GM18499 (cell line): ENCODE measurements at regions not wholly inside any gene's neighbourhood (a gene's known extent, or its start where the extent isn't known, plus 50 kb on each side); places are given as distances from the start of the nearest gene placed in this dataset.
"Not testable (repeated sequence)": the region's sequence is repeated elsewhere in the genome, so short reads cannot be mapped to it uniquely, and the experiment has no call there.

Experiments
- ATAC-seq: cut with Tn5 transposase; IDR thresholded peaks from one replicate; pipeline ENCODE4 v1.9.1; 2021; ENCODE audit warnings: moderate number of reproducible peaks; ENCODE audit not compliant: insufficient read depth, unreplicated experiment

DNA sequence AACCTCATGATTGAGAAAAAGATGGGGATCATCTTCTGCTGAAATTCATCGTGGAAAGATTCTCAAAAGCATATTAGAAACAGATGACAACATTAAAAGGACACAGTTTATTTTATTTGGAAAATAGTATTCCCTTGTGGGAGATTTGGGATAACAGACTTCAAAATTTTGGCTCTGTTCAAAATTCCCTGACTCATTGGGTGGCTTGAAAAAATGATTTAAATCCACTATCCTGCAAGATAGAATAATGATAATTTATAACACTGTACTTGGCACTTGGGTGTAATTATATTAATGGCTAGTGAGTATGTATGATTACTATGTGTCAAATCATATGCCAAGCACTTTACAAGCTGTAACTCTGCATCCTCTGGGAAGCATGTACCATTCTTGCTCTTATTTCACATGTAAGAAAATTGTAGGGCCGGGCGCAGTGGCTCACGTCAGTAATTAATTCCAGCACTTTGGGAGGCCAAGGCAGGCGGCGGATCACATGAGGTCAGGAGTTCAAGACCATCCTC is 128.8 kb downstream of the LMNTD1 start:
- ATAC-seq: no peak

DNA sequence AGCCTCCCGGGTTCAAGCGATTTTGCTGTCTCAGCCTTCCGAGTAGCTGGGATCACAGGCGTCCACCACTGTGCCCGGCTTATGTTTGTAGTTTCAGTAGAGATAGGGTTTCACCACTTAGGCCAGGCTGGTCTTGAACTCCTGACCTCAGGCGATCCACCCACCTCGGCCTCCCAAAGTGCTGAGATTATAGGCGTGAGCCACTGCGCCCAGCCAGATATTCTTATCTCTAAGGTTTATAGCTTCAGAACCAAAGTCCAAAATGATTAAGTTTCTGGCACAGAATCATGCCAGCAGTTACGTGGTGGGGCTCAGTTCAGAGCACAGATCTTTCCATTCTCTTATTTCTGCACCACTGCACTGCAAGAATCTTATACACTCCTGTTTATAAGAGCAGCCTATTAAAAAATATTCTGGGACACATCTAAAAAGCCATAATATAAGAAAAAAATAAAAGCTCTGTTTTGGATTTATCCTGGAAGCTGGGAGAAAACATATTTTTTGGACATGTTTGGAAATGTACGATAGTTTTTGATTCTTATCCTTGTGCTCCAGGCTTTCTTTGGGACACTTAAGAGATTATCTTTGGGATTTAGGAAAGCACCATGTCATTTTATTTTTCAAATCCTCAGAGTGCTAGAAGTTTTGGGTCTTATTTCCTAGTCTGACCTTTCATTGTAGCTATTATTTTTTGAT is 129.6 kb downstream of the LMNTD1 start:
- ATAC-seq: no peak

- ATAC-seq: no peak
Measured at GRCh38 chr12:25422241-25422640, 130.8 kb downstream of the LMNTD1 start.

DNA sequence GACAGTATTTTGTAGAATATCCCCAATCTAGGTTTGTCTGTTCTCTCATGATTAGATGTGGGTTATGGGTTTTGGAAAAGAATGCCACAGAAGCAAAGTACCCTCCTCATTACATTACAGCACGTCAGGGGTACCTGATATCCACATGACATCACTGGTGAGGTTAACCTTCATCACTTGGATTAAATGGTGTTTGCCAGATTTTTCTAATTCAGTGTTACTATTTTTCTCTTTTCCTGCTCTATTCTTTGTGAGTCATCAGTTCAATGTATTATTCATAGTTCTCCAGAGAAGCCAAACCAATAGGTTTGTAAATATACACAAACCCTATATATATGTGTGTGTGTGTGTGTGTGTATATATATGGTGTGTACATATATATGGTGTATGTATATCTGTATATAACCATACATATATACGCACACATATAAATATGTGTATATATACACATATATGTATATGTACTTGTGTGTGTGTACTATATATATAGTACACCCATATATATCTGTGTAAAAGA is 131.4 kb downstream of the LMNTD1 start:
- ATAC-seq: no peak

- no peak for ATAC-seq
Measured at GRCh38 chr12:25420116-25420515, 133.0 kb downstream of the LMNTD1 start.

DNA sequence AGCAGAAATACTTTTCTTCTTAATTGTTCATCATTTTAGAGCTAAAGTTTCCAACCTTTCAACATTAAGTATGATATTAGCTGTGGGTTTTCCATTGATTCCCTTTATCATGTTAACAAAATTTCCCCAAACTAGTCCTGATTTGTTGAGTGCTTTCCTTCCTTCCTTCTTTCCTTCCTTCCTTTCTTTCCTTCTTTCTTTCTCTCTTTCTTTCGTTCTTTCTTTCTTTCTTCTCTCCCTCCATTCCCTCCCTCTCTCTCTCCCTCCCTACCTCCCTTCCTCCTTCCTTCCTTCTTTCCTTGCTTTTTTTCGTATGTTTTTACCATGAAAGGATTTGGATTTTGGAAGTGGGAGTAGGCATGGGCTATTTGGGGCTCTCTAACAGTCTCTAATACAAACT is 133.5 kb downstream of the LMNTD1 start:
- no peak for ATAC-seq

- no peak for ATAC-seq
Measured at GRCh38 chr12:25417071-25417470, 136.0 kb downstream of the LMNTD1 start.

- no peak for ATAC-seq
Measured at GRCh38 chr12:25416516-25416915, 136.6 kb downstream of the LMNTD1 start.

GRCh38 chr12:25415004-25415403 is 138.1 kb downstream of the LMNTD1 start:
- ATAC-seq: no peak

DNA sequence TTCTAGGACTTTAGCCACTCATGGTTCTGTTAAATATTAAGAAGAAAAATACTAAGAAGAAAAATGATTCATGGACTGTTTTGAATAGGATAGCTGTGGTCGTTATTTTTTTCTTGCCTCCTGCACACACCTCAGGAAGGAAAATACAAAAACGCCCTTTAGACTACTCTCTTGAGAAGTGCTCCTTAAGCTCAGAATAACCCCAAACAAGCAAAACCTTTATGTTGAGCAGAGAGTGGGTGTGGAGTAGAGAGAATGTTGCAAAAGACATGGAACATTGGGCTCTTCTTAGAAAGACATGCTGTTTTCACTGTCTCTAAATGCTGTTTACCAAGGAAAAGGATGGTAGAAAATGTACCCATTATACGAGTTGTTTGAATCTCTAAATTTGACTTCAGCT is 140.3 kb downstream of the LMNTD1 start:
- ATAC-seq: no peak

GRCh38 chr12:25404955-25405354 is 148.1 kb downstream of the LMNTD1 start:
- no peak for ATAC-seq

- ATAC-seq: no peak
Measured at GRCh38 chr12:25401547-25402345, 151.0 kb upstream of the KRAS start.

- no peak for ATAC-seq
Measured at GRCh38 chr12:25397001-25397400, 146.3 kb upstream of the KRAS start.

DNA sequence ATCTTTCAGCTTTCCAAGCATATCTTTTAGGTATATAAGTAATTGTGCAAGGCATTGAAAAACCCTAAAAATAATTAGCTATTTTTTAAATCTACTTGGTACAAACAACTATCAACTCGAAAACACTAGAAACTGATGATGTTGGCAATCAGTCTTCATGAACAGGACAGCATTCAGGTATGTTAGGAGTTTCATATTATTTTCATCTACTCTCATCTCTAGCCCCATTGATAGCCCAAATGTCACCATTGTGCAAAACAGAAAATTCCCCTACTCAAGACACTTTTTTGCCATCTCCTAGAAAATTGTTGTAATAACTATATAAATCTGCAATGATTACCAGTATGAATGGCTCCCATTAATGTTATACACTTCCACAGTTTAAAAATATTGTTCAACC is 144.5 kb upstream of the KRAS start:
- no peak for ATAC-seq

DNA sequence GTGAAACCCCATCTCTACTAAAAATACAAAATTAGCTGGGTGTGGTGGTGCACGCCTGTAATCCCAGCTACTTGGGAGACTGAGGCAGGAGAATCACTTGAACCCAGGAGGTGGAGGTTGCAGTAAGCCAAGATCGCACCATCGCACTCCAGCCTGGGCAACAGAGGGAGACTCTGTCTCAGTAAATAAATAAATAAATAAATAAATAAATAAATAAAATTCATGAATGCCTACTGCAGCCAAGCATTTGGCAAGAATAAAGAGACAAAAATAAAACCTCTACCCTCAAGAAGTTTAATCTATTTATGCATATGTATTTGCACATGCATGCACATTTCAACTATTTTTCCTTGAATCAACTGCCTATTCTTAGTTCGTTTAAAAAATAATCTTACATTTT is 144.0 kb upstream of the KRAS start:
- ATAC-seq: not testable (repeated sequence)

DNA sequence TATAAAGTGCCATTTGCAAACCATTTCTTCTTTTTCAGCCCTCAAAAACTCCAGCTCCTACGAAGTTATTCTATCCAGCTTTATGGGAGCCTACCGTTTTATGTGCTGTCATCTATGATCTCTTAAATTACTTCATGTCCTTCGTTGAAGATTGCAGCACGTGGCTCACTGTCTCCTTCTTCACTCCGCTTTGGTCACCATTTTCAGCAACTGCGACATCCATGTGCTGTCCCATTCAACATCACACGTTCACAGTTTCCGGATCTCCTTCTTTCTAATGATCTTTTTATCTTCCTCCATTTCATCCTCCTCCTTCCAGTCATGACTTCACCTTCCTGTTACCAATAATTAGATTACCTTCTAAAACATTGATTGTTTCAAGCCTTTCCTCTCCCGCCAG is 143.3 kb upstream of the KRAS start:
- no peak for ATAC-seq

GRCh38 chr12:25391346-25391745 is 140.6 kb upstream of the KRAS start:
- not testable (repeated sequence) for ATAC-seq

DNA sequence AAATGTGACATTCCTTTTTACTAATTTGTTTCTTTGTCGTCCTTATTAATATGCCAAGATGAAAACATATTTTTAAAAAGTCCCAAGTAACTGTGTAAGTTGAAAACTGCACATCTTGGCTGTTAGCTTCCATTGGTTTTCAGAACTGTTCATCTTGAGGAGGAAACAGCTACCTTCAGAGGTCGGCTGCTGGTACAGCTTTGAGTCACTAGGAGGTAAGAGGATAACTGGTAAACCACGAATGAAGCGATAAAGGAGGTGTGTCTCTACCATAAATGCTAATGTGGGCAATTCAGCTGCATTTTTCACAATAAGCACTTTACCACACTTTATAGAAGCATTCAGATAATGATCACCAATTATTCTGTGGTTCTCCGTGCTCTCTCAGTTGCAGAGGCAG is 137.5 kb upstream of the KRAS start:
- ATAC-seq: no peak

DNA sequence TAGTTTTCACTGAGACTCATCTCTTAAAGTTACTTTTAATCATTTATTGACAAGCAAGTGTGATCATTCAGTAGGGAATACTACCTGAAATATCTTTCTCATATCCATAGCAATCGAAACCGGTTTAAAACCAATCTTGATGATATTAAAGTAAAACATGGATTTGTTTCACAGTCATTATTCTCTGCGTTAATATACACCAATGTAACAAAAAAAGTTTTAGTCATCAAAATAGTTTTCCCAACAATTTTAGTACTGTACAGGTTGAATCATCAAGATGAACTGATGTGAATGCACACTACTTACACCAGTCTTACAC is 137.0 kb upstream of the KRAS start:
- ATAC-seq: no peak

- ATAC-seq: no peak
Measured at GRCh38 chr12:25386831-25387731, 136.4 kb upstream of the KRAS start.

DNA sequence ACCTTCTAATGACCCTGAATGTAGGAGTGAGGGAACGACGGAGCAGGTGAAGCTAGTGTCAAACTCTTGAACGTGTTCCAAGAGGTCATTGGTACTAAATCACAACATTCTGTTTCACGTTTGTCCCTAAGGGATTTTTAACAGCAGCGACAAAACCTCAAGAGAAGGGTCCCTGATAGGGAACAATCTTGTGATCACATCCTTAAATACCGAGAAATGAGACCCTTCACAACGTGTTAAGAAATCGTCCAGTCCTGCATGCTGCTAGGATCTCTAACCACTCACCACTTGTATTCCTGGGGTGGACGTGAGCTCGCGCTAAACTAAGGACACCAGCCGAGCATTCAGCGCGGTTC is 134.1 kb upstream of the KRAS start:
- no peak for ATAC-seq
